ENCODE measurements at regions not wholly inside any gene's neighbourhood (a gene's known extent, or its start where the extent isn't known, plus 50 kb on each side); places are given as distances from the start of the nearest gene placed in this dataset.

DNA sequence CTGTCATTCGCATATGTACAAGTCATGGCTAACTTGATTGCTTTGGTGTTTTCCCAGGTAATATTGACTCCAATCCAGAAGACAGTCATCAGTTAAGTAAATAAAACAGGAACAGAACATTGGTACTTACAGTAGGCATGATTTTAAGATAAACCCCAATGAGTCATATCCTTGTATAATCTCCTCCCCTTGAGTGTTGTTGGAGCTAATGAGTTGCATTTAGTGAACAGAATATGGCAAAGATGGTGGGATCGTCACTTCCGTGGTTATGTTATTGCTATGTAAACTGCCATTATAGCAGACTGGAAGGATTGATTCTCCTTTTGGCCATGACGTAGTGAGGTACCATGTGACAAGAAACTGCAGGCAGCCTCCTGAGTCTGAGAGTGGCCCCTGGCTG, 102.2 kb downstream of the TMX1 start:
- DNase-seq (no peak), ATAC-seq (peak; percentile 43)
- Histone ChIP-seq H3K36me3 (ENCODE audit: low read depth) (no peaks in the 10 kb centered on the region), H3K4me1 (ENCODE audit: low read depth) (no peaks in the 10 kb centered on the region), H3K9me3 (no peaks in the 10 kb centered on the region), H3K4me3 (no peak overlapping the region)
- intact Hi-C loops (cut with DNase I, micrococcal nuclease), result no loop called here
- TF ChIP-seq, protein P1, sequence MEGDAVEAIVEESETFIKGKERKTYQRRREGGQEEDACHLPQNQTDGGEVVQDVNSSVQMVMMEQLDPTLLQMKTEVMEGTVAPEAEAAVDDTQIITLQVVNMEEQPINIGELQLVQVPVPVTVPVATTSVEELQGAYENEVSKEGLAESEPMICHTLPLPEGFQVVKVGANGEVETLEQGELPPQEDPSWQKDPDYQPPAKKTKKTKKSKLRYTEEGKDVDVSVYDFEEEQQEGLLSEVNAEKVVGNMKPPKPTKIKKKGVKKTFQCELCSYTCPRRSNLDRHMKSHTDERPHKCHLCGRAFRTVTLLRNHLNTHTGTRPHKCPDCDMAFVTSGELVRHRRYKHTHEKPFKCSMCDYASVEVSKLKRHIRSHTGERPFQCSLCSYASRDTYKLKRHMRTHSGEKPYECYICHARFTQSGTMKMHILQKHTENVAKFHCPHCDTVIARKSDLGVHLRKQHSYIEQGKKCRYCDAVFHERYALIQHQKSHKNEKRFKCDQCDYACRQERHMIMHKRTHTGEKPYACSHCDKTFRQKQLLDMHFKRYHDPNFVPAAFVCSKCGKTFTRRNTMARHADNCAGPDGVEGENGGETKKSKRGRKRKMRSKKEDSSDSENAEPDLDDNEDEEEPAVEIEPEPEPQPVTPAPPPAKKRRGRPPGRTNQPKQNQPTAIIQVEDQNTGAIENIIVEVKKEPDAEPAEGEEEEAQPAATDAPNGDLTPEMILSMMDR (IDR thresholded peaks at IDR 0.05), result no peak

DNA sequence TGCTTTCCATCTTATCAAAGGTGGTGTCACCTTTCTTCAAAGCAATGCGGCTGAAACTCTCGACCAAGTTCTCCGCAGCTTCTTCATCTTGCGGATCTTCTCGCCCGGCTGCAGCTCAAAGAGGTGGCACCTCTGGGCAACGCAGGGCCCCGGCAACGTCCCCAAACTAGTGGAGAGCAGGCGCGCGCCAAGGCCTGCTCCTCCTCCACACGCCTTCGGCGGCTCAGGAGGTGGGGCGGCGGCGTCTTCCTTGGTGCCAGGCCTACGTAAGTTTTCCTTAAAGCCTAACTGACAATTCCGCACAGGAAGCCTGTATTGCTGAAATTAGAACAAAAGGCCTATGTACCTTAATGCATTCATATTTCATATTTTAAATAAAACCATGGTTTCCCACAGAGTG, 112.0 kb downstream of the TMX1 start:
- no peaks in the 10 kb centered on the region for H3K4me1 ChIP-seq (ENCODE audit: low read depth)
- DNase-seq, result no peak
- intact Hi-C loops (cut with DNase I, micrococcal nuclease), result no loop called here
- TF ChIP-seq, protein P1 (IDR thresholded peaks at IDR 0.05), result no peak
- no peaks in the 10 kb centered on the region for H3K9me3 ChIP-seq
- no peaks in the 10 kb centered on the region for H3K36me3 ChIP-seq (ENCODE audit: low read depth)
- no peak for ATAC-seq
- H3K4me3 ChIP-seq, result no peak overlapping the region

DNA sequence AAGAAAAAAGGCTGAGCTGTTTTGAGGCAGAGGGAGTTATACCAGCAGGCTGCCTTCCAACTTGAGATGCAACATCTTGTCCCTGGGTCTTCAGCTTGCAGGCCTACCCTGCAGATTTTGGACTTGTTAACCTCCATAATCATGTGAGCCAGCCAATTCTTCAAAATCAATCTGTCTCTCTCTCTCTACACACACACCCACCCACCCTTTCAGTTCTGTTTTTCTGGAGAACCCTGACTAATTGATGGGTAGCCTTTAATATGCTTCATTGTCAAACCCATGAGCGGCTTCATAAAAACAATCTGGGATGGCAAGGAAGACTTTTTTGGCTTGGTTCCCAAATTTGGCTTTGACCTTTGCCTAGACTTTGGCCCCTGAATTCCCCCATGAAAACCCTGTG, 113.9 kb downstream of the TMX1 start:
- ATAC-seq (no peak), DNase-seq (no peak)
- intact Hi-C loops (cut with DNase I, micrococcal nuclease), result no loop called here
- no peaks in the 10 kb centered on the region for H3K9me3 ChIP-seq
- no peaks in the 10 kb centered on the region for H3K4me1 ChIP-seq (ENCODE audit: low read depth)
- TF ChIP-seq, protein P1 (IDR thresholded peaks at IDR 0.05), result no peak
- no peak overlapping the region for H3K4me3 ChIP-seq
- no peaks in the 10 kb centered on the region for H3K36me3 ChIP-seq (ENCODE audit: low read depth)

DNA sequence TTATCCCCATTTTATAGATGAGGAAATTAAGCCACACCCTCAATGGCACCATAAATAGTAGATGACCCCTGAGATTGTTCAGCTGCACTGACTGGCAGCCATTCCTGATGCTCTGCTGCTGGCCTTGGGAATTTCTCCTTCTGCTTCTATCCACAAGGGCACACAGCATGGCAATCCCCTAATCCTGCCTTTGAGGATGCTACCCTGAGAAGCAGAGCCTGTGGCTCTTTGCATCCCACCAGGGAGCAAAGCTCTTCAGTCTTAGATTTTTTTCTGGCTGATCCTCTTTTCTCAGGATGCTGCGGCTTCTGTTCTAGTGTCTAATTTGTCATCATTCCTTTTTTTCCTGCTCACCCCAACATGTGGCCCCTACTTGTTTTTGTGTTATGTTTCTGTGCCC, 114.8 kb downstream of the TMX1 start:
- TF ChIP-seq, protein P1 (IDR thresholded peaks at IDR 0.05), result no peak
- Histone ChIP-seq H3K4me1 (ENCODE audit: low read depth) (no peaks in the 10 kb centered on the region), H3K9me3 (no peaks in the 10 kb centered on the region), H3K4me3 (no peak overlapping the region), H3K36me3 (ENCODE audit: low read depth) (no peaks in the 10 kb centered on the region)
- no peak for DNase-seq
- intact Hi-C loops (cut with DNase I, micrococcal nuclease), result no loop called here
- ATAC-seq, result no peak

DNA sequence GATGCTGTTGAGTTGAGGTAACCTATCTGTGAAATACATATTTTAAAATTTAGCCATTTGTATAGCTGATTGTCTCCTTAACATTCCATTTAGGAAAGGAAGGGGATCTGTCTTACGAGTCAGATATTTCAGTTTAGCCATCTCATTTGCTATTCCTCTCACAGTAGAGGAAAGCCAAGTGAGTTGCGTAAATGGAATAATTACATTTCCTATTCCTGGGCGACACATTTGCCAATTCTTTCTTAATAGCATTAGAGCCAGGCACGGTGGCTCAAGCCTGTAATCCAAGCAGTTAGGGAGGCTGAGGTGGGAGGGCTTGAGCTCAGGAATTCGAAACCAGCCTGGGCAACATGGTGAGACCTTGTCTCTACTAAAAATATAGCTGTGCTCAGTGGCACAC, 116.3 kb downstream of the TMX1 start:
- ATAC-seq (no peak), DNase-seq (no peak)
- no peaks in the 10 kb centered on the region for H3K9me3 ChIP-seq
- intact Hi-C loops (cut with DNase I, micrococcal nuclease), result no loop called here
- H3K4me3 ChIP-seq, result no peak overlapping the region
- H3K36me3 ChIP-seq (ENCODE audit: low read depth), result no peaks in the 10 kb centered on the region
- TF ChIP-seq, protein P1 (IDR thresholded peaks at IDR 0.05), result no peak
- no peaks in the 10 kb centered on the region for H3K4me1 ChIP-seq (ENCODE audit: low read depth)

DNA sequence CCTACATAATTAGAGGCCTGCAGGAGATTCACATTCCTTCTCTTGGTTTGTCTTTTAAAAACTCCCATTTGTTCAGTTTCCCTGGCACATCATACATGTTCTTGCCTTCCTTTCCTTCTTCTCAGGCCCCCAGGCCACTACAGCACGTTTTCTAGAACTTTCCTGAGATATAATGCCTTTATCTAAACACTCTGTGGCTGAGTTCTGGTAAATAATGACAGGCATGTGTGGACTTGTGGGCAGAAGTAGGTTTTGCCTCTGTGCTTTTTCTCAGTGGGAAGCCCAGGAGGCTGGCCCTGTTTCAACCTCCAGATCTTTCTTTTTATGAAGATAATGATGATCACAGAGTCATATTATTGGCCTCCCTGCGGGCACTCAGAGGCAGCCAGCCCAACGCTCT, 117.2 kb downstream of the TMX1 start:
- TF ChIP-seq, protein P1 (IDR thresholded peaks at IDR 0.05), result no peak
- intact Hi-C loops (cut with DNase I, micrococcal nuclease), result no loop called here
- DNase-seq, result no peak
- H3K4me1 ChIP-seq (ENCODE audit: low read depth), result no peaks in the 10 kb centered on the region
- ATAC-seq, result no peak
- no peaks in the 10 kb centered on the region for H3K36me3 ChIP-seq (ENCODE audit: low read depth)
- no peaks in the 10 kb centered on the region for H3K9me3 ChIP-seq
- no peak overlapping the region for H3K4me3 ChIP-seq

Data from mucosa of descending colon (tissue), 3 donors.